H1 (cell line): ENCODE measurements at regions not wholly inside any gene's neighbourhood (a gene's known extent, or its start where the extent isn't known, plus 50 kb on each side); places are given as distances from the start of the nearest gene placed in this dataset.

Experiments
- CHD7 ChIP-seq: fragments of 300-600 bp; sonication (generic); IDR thresholded peaks from 2 replicates; pipeline ENCODE4 v1.7.1; 2012; ENCODE audit warnings: low read length, moderate library complexity, mild to moderate bottlenecking, inconsistent platforms; ENCODE audit not compliant: insufficient replicate concordance

- no peak for TF ChIP-seq CHD7
Observed at GRCh38 chr6:86453232-86453631, 484.1 kb upstream of the HTR1E start (continued).
